ENCODE measurements at regions not wholly inside any gene's neighbourhood (a gene's known extent, or its start where the extent isn't known, plus 50 kb on each side); places are given as distances from the start of the nearest gene placed in this dataset.

- Histone ChIP-seq H3K4me3 (ENCODE audit: insufficient read length, low read depth) (no peak overlapping the region), H3K9ac (ENCODE audit: insufficient read length, low read depth) (no peak overlapping the region), H3K4me1 (ENCODE audit: insufficient read depth, insufficient read length) (no peaks in the 10 kb centered on the region), H3K9me3 (ENCODE audit: insufficient read depth, low read length) (no peaks in the 10 kb centered on the region), H3K36me3 (ENCODE audit: insufficient read depth, insufficient read length, low read length) (no peaks in the 10 kb centered on the region), H3K27me3 (ENCODE audit: insufficient read depth, insufficient read length) (no peaks in the 10 kb centered on the region)
- no peak for DNase-seq (ENCODE audit: low read depth, low spot score)
- TF ChIP-seq ZNF274 (IDR thresholded peaks at IDR 0.05; ENCODE audit: low read depth, low read length) = no peak
- TF ChIP-seq SUZ12 (IDR thresholded peaks at IDR 0.05; ENCODE audit: extremely low read depth, insufficient read depth, insufficient read length) = no peak
- no peak for TF ChIP-seq YY1 (IDR thresholded peaks at IDR 0.05; ENCODE audit: insufficient read depth, insufficient read length)
Observed at GRCh38 chr13:78997902-78998629, 339.1 kb upstream of the OBI1 start.

GRCh38 chr13:78993792-78994191 is 334.8 kb upstream of the OBI1 start:
- no peaks in the 10 kb centered on the region for H3K36me3 ChIP-seq (ENCODE audit: insufficient read depth, insufficient read length, low read length)
- H3K27me3 ChIP-seq (ENCODE audit: insufficient read depth, insufficient read length) = no peaks in the 10 kb centered on the region
- DNase-seq (ENCODE audit: low read depth, low spot score) = no peak
- no peaks in the 10 kb centered on the region for H3K9me3 ChIP-seq (ENCODE audit: insufficient read depth, low read length)
- TF ChIP-seq SUZ12 (IDR thresholded peaks at IDR 0.05; ENCODE audit: extremely low read depth, insufficient read depth, insufficient read length) (no peak), ZNF274 (IDR thresholded peaks at IDR 0.05; ENCODE audit: low read depth, low read length) (no peak), YY1 (IDR thresholded peaks at IDR 0.05; ENCODE audit: insufficient read depth, insufficient read length) (no peak)
- no peaks in the 10 kb centered on the region for H3K4me1 ChIP-seq (ENCODE audit: insufficient read depth, insufficient read length)
- H3K9ac ChIP-seq (ENCODE audit: insufficient read length, low read depth) = no peak overlapping the region
- H3K4me3 ChIP-seq (ENCODE audit: insufficient read length, low read depth) = no peak overlapping the region

DNA sequence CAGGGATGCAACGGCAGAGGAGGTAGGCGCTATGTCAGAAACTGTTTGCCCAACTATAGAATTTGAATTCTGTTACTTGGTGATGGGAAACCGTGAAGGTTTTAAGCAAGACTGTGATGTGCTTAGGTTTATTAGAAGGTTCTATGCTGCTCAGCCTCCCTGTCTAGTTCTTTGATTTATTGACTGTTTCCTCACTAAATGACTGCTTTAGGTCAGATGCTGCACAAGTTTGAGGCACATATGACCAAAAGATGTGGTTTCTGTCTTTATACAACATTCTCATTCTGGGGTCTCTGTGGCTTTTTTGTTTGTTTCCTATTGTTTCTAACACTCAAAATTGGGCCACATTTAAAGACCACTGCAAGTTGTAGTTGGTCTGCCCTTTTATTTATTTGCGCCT is 323.0 kb upstream of the OBI1 start:
- Histone ChIP-seq H3K36me3 (ENCODE audit: insufficient read depth, insufficient read length, low read length) (no peaks in the 10 kb centered on the region), H3K9me3 (ENCODE audit: insufficient read depth, low read length) (no peaks in the 10 kb centered on the region), H3K4me1 (ENCODE audit: insufficient read depth, insufficient read length) (no peaks in the 10 kb centered on the region), H3K9ac (ENCODE audit: insufficient read length, low read depth) (no peak overlapping the region), H3K4me3 (ENCODE audit: insufficient read length, low read depth) (no peak overlapping the region), H3K27me3 (ENCODE audit: insufficient read depth, insufficient read length) (no peaks in the 10 kb centered on the region)
- no peak for TF ChIP-seq ZNF274 (IDR thresholded peaks at IDR 0.05; ENCODE audit: low read depth, low read length)
- no peak for TF ChIP-seq YY1 (IDR thresholded peaks at IDR 0.05; ENCODE audit: insufficient read depth, insufficient read length)
- TF ChIP-seq SUZ12 (IDR thresholded peaks at IDR 0.05; ENCODE audit: extremely low read depth, insufficient read depth, insufficient read length) = no peak
- DNase-seq (ENCODE audit: low read depth, low spot score) = no peak

DNA sequence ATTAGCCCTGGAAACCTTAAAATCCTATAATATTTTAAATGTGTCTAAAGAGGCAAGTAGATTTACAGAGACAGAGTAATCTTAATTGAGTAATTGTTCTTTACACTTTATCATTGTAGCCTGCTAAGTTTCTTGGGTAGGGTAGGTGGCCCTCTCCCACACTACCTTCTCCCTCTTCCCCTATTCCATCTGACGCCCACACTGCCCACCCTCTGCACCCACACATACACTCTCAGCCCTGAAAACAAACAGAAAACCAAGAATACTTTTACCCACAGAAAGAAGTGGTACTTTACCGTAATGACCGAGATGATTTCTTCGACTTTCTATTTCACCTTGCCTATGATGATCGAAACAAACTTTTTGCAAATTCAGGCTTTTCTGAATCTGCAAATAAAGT is 320.4 kb upstream of the OBI1 start:
- H3K9ac ChIP-seq (ENCODE audit: insufficient read length, low read depth) = no peak overlapping the region
- no peak for DNase-seq (ENCODE audit: low read depth, low spot score)
- H3K36me3 ChIP-seq (ENCODE audit: insufficient read depth, insufficient read length, low read length) = no peaks in the 10 kb centered on the region
- TF ChIP-seq YY1 (IDR thresholded peaks at IDR 0.05; ENCODE audit: insufficient read depth, insufficient read length) (no peak), SUZ12 (IDR thresholded peaks at IDR 0.05; ENCODE audit: extremely low read depth, insufficient read depth, insufficient read length) (no peak), ZNF274 (IDR thresholded peaks at IDR 0.05; ENCODE audit: low read depth, low read length) (no peak)
- H3K9me3 ChIP-seq (ENCODE audit: insufficient read depth, low read length) = no peaks in the 10 kb centered on the region
- H3K27me3 ChIP-seq (ENCODE audit: insufficient read depth, insufficient read length) = no peaks in the 10 kb centered on the region
- H3K4me1 ChIP-seq (ENCODE audit: insufficient read depth, insufficient read length) = no peaks in the 10 kb centered on the region
- H3K4me3 ChIP-seq (ENCODE audit: insufficient read length, low read depth) = no peak overlapping the region

DNA sequence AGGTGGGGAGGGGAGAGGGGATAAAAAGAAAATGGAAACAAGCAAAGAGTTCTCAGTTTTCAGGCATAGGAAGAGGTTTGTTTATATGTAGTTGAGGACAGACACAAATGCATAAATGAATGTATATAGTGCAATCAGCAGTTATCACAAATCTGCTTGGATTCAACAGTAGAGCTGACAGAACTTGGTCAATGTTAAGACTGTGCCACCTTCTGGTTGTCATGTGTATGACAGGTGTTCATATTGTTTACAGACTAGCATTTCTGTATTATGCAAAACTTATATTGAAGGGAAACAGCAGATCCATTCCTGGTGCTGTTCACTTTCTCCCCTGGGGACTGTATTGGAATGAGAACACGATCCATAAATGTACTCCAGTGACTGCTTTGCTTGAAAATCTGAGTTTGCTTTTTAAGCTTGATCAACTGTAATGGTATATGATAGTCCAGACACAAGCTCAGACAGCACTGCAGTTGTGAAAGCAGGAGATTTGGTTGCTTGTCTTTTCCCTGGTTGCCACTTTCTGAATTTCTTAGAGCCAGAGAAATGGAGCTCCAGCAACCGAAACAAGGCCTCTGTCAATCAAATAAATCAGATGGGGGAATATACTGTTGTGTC is 319.5 kb upstream of the OBI1 start:
- peak; percentile 30 for DNase-seq (ENCODE audit: low read depth, low spot score)
- Histone ChIP-seq H3K4me1 (ENCODE audit: insufficient read depth, insufficient read length) (no peaks in the 10 kb centered on the region), H3K27me3 (ENCODE audit: insufficient read depth, insufficient read length) (no peaks in the 10 kb centered on the region), H3K4me3 (ENCODE audit: insufficient read length, low read depth) (no peak overlapping the region), H3K36me3 (ENCODE audit: insufficient read depth, insufficient read length, low read length) (no peaks in the 10 kb centered on the region), H3K9me3 (ENCODE audit: insufficient read depth, low read length) (no peaks in the 10 kb centered on the region), H3K9ac (ENCODE audit: insufficient read length, low read depth) (no peak overlapping the region)
- TF ChIP-seq ZNF274 (IDR thresholded peaks at IDR 0.05; ENCODE audit: low read depth, low read length) (no peak), SUZ12 (IDR thresholded peaks at IDR 0.05; ENCODE audit: extremely low read depth, insufficient read depth, insufficient read length) (no peak), YY1 (IDR thresholded peaks at IDR 0.05; ENCODE audit: insufficient read depth, insufficient read length) (no peak)

DNA sequence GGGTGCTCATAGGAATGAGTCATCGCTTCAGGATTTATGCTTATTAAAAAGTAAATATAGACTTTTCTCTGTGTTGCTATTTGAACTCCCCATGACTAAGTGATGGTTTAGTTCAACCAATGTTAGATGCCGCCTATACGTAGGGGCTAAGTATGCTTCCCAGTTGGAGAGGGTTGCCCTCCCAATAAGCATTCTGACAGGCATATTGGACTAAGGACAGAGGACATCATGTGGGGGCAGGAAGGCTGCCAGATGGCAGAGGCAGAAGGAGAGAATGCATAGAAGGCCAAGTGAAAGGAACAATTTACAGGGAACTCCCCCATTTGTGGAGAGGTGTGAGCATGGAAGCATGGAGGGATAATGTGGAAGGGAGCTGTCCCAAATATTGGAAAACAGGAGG is 318.4 kb upstream of the OBI1 start:
- no peaks in the 10 kb centered on the region for H3K27me3 ChIP-seq (ENCODE audit: insufficient read depth, insufficient read length)
- H3K9me3 ChIP-seq (ENCODE audit: insufficient read depth, low read length) = no peaks in the 10 kb centered on the region
- no peaks in the 10 kb centered on the region for H3K36me3 ChIP-seq (ENCODE audit: insufficient read depth, insufficient read length, low read length)
- no peak overlapping the region for H3K4me3 ChIP-seq (ENCODE audit: insufficient read length, low read depth)
- no peaks in the 10 kb centered on the region for H3K4me1 ChIP-seq (ENCODE audit: insufficient read depth, insufficient read length)
- no peak overlapping the region for H3K9ac ChIP-seq (ENCODE audit: insufficient read length, low read depth)
- TF ChIP-seq ZNF274 (IDR thresholded peaks at IDR 0.05; ENCODE audit: low read depth, low read length) (no peak), SUZ12 (IDR thresholded peaks at IDR 0.05; ENCODE audit: extremely low read depth, insufficient read depth, insufficient read length) (no peak), YY1 (IDR thresholded peaks at IDR 0.05; ENCODE audit: insufficient read depth, insufficient read length) (no peak)
- DNase-seq (ENCODE audit: low read depth, low spot score) = no peak

- Histone ChIP-seq H3K4me1 (ENCODE audit: insufficient read depth, insufficient read length) (no peaks in the 10 kb centered on the region), H3K9ac (ENCODE audit: insufficient read length, low read depth) (no peak overlapping the region), H3K36me3 (ENCODE audit: insufficient read depth, insufficient read length, low read length) (no peaks in the 10 kb centered on the region), H3K9me3 (ENCODE audit: insufficient read depth, low read length) (no peaks in the 10 kb centered on the region), H3K27me3 (ENCODE audit: insufficient read depth, insufficient read length) (no peaks in the 10 kb centered on the region), H3K4me3 (ENCODE audit: insufficient read length, low read depth) (no peak overlapping the region)
- TF ChIP-seq SUZ12 (IDR thresholded peaks at IDR 0.05; ENCODE audit: extremely low read depth, insufficient read depth, insufficient read length) = no peak
- no peak for TF ChIP-seq YY1 (IDR thresholded peaks at IDR 0.05; ENCODE audit: insufficient read depth, insufficient read length)
- TF ChIP-seq ZNF274 (IDR thresholded peaks at IDR 0.05; ENCODE audit: low read depth, low read length) = no peak
- DNase-seq (ENCODE audit: low read depth, low spot score) = no peak
Observed at GRCh38 chr13:78976696-78977095, 317.7 kb upstream of the OBI1 start.
